Loucy (cell line): ENCODE measurements at regions not wholly inside any gene's neighbourhood (a gene's known extent, or its start where the extent isn't known, plus 50 kb on each side); places are given as distances from the start of the nearest gene placed in this dataset.

Experiments used
- H2AFZ ChIP-seq: fragments of 200-600 bp; sonication (generic); 2 replicates; pipeline ENCODE4 v1.6.0; 2016; ENCODE audit warnings: antibody characterized with exemption, mild to moderate bottlenecking, low read length, moderate library complexity
- H3F3A ChIP-seq: fragments of 200-600 bp; 2 replicates; pipeline ENCODE4 v1.6.0; 2016; ENCODE audit warnings: antibody characterized with exemption, low read depth, mild to moderate bottlenecking
- H3K27me3 ChIP-seq: fragments of 200-600 bp; sonication (generic); 2 replicates; pipeline ENCODE4 v1.6.1; 2014; ENCODE audit warnings: low read length, mild to moderate bottlenecking; ENCODE audit not compliant: insufficient read depth, poor library complexity, severe bottlenecking
- H3K36me3 ChIP-seq: fragments of 200-600 bp; sonication (generic); 2 replicates; pipeline ENCODE4 v1.6.1; 2016; ENCODE audit warnings: low read length; ENCODE audit not compliant: insufficient read depth
- H3K4me1 ChIP-seq: fragments of 200-600 bp; sonication (generic); 2 replicates; pipeline ENCODE4 v1.5.1; 2014; ENCODE audit warnings: low read length, mild to moderate bottlenecking; ENCODE audit not compliant: insufficient read depth, poor library complexity, severe bottlenecking
- H3K4me2 ChIP-seq: fragments of 200-600 bp; sonication (generic); 2 replicates; pipeline ENCODE4 v1.6.0; 2014; ENCODE audit warnings: antibody characterized with exemption, low read length, low read depth, mild to moderate bottlenecking; ENCODE audit not compliant: poor library complexity, severe bottlenecking
- H3K4me3 ChIP-seq: fragments of 200-600 bp; sonication (generic); 2 replicates; pipeline ENCODE4 v1.5.1; 2014; ENCODE audit warnings: low read length, mild to moderate bottlenecking, mixed read lengths; ENCODE audit not compliant: poor library complexity, severe bottlenecking
- H3K79me2 ChIP-seq: fragments of 200-600 bp; sonication (generic); 2 replicates; pipeline ENCODE4 v1.6.1; 2014; ENCODE audit warnings: low read length; ENCODE audit not compliant: insufficient read depth
- H3K9ac ChIP-seq: fragments of 200-600 bp; sonication (generic); 2 replicates; pipeline ENCODE4 v1.6.0; 2014; ENCODE audit warnings: mild to moderate bottlenecking, low read depth, low read length, moderate library complexity; ENCODE audit not compliant: poor library complexity, severe bottlenecking
- H3K9me2 ChIP-seq: fragments of 200-600 bp; sonication (generic); replicated peaks from 2 replicates; pipeline ENCODE4 v1.6.1; 2016; ENCODE audit warnings: low read depth, low read length, mixed read lengths
- H3K9me3 ChIP-seq: fragments of 200-600 bp; sonication (generic); 2 replicates; pipeline ENCODE4 v1.6.1; 2014; ENCODE audit warnings: mild to moderate bottlenecking, antibody characterized with exemption, low read length, low read depth; ENCODE audit not compliant: insufficient read depth
- H4K20me1 ChIP-seq: fragments of 200-600 bp; sonication (generic); 2 replicates; pipeline ENCODE4 v1.6.0; 2014; ENCODE audit warnings: antibody characterized with exemption, low read length, mild to moderate bottlenecking; ENCODE audit not compliant: insufficient read depth, poor library complexity, severe bottlenecking
- EZH2phosphoT487 ChIP-seq: fragments of 200-600 bp; IDR thresholded peaks from 2 replicates; pipeline ENCODE4 v1.6.1; 2018; ENCODE audit warnings: antibody characterized with exemption, mild to moderate bottlenecking, moderate library complexity, borderline replicate concordance
- TF ChIP-seq, protein P1 (sequence below): fragments of 200-600 bp; sonication (generic); conservative IDR thresholded peaks from 2 replicates; pipeline ENCODE4 v1.5.1; 2014; ENCODE audit warnings: mild to moderate bottlenecking, antibody characterized with exemption, low read length

- Histone ChIP-seq H2AFZ (no peak overlapping the region), H4K20me1 (no peaks in the 10 kb centered on the region), H3K27me3 (no peaks in the 10 kb centered on the region), H3F3A (no peaks in the 10 kb centered on the region), H3K9me3 (no peaks in the 10 kb centered on the region), H3K9ac (no peak overlapping the region), H3K4me2 (no peak overlapping the region), H3K4me3 (no peak overlapping the region), H3K36me3 (no peaks in the 10 kb centered on the region), H3K79me2 (no peaks in the 10 kb centered on the region), H3K9me2 (no peaks in the 10 kb centered on the region), H3K4me1 (no peaks in the 10 kb centered on the region)
- TF ChIP-seq, protein P1, sequence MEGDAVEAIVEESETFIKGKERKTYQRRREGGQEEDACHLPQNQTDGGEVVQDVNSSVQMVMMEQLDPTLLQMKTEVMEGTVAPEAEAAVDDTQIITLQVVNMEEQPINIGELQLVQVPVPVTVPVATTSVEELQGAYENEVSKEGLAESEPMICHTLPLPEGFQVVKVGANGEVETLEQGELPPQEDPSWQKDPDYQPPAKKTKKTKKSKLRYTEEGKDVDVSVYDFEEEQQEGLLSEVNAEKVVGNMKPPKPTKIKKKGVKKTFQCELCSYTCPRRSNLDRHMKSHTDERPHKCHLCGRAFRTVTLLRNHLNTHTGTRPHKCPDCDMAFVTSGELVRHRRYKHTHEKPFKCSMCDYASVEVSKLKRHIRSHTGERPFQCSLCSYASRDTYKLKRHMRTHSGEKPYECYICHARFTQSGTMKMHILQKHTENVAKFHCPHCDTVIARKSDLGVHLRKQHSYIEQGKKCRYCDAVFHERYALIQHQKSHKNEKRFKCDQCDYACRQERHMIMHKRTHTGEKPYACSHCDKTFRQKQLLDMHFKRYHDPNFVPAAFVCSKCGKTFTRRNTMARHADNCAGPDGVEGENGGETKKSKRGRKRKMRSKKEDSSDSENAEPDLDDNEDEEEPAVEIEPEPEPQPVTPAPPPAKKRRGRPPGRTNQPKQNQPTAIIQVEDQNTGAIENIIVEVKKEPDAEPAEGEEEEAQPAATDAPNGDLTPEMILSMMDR: no peak
- no peak for TF ChIP-seq EZH2phosphoT487
Observed at GRCh38 chr1:228974273-228974672, 239.0 kb downstream of the RHOU start.

GRCh38 chr1:228975238-228975907 is 240.1 kb downstream of the RHOU start:
- Histone ChIP-seq H3K9me3 (no peaks in the 10 kb centered on the region), H3K9ac (no peak overlapping the region), H3K4me2 (no peak overlapping the region), H3K9me2 (no peaks in the 10 kb centered on the region), H3F3A (no peaks in the 10 kb centered on the region), H3K4me3 (no peak overlapping the region), H3K36me3 (no peaks in the 10 kb centered on the region), H2AFZ (no peak overlapping the region), H3K4me1 (no peaks in the 10 kb centered on the region), H3K27me3 (no peaks in the 10 kb centered on the region), H4K20me1 (no peaks in the 10 kb centered on the region), H3K79me2 (no peaks in the 10 kb centered on the region)
- TF ChIP-seq, protein P1: no peak
- no peak for TF ChIP-seq EZH2phosphoT487

- no peaks in the 10 kb centered on the region for H3K4me1 ChIP-seq
- H3F3A ChIP-seq: no peaks in the 10 kb centered on the region
- H3K9me3 ChIP-seq: no peaks in the 10 kb centered on the region
- H3K27me3 ChIP-seq: no peaks in the 10 kb centered on the region
- no peak overlapping the region for H2AFZ ChIP-seq
- H3K36me3 ChIP-seq: no peaks in the 10 kb centered on the region
- H4K20me1 ChIP-seq: no peaks in the 10 kb centered on the region
- no peaks in the 10 kb centered on the region for H3K9me2 ChIP-seq
- no peak overlapping the region for H3K4me2 ChIP-seq
- H3K79me2 ChIP-seq: no peaks in the 10 kb centered on the region
- no peak overlapping the region for H3K9ac ChIP-seq
- no peak overlapping the region for H3K4me3 ChIP-seq
- TF ChIP-seq, protein P1: no peak
- TF ChIP-seq EZH2phosphoT487: no peak
Observed at GRCh38 chr1:228976316-228976715, 241.0 kb downstream of the RHOU start.
